Type B pancreatic cell (in vitro differentiated cells): ENCODE measurements at regions not wholly inside any gene's neighbourhood (a gene's known extent, or its start where the extent isn't known, plus 50 kb on each side); places are given as distances from the start of the nearest gene placed in this dataset.

Experiments used
- DNase-seq: peaks from one replicate; pipeline ENCODE4 v3.0.0; 2021; ENCODE audit warnings: mixed read lengths; ENCODE audit not compliant: unreplicated experiment; ENCODE audit errors: extremely low spot score
- H3K27ac Mint-ChIP-seq: 2 replicates; pipeline ENCODE4 v1.8.0; 2021; ENCODE audit warnings: mild to moderate bottlenecking, mixed read lengths
- H3K27me3 Mint-ChIP-seq: 2 replicates; pipeline ENCODE4 v1.8.0; 2021; ENCODE audit warnings: mixed read lengths
- H3K36me3 Mint-ChIP-seq: 2 replicates; pipeline ENCODE4 v1.8.0; 2021; ENCODE audit warnings: mixed read lengths
- H3K4me1 Mint-ChIP-seq: one replicate; pipeline ENCODE4 v1.8.0; 2021; ENCODE audit warnings: mixed read lengths; ENCODE audit not compliant: unreplicated experiment
- H3K4me3 Mint-ChIP-seq: 2 replicates; pipeline ENCODE4 v1.8.0; 2021; ENCODE audit warnings: mild to moderate bottlenecking, mixed read lengths
- H3K9me3 Mint-ChIP-seq: 2 replicates; pipeline ENCODE4 v1.8.0; 2021; ENCODE audit warnings: mixed read lengths
- TF ChIP-seq, protein P1 (sequence below): fragments of 200-600 bp; sonication (generic); conservative IDR thresholded peaks from 2 replicates; pipeline ENCODE4 v1.5.0; 2021; ENCODE audit warnings: antibody characterized with exemption, mild to moderate bottlenecking

- TF ChIP-seq, protein P1, sequence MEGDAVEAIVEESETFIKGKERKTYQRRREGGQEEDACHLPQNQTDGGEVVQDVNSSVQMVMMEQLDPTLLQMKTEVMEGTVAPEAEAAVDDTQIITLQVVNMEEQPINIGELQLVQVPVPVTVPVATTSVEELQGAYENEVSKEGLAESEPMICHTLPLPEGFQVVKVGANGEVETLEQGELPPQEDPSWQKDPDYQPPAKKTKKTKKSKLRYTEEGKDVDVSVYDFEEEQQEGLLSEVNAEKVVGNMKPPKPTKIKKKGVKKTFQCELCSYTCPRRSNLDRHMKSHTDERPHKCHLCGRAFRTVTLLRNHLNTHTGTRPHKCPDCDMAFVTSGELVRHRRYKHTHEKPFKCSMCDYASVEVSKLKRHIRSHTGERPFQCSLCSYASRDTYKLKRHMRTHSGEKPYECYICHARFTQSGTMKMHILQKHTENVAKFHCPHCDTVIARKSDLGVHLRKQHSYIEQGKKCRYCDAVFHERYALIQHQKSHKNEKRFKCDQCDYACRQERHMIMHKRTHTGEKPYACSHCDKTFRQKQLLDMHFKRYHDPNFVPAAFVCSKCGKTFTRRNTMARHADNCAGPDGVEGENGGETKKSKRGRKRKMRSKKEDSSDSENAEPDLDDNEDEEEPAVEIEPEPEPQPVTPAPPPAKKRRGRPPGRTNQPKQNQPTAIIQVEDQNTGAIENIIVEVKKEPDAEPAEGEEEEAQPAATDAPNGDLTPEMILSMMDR = no peak
- Mint-ChIP-seq H3K9me3 (no peaks in the 10 kb centered on the region), H3K4me1 (peaks cover 5% of the 10 kb centered on the region), H3K4me3 (no peak overlapping the region), H3K27me3 (no peaks in the 10 kb centered on the region), H3K27ac (no peak overlapping the region), H3K36me3 (no peaks in the 10 kb centered on the region)
- DNase-seq = no peak
These were observed 213.4 kb downstream of the PLK2 start for GRCh38 chr5:58246461-58246944.

DNA sequence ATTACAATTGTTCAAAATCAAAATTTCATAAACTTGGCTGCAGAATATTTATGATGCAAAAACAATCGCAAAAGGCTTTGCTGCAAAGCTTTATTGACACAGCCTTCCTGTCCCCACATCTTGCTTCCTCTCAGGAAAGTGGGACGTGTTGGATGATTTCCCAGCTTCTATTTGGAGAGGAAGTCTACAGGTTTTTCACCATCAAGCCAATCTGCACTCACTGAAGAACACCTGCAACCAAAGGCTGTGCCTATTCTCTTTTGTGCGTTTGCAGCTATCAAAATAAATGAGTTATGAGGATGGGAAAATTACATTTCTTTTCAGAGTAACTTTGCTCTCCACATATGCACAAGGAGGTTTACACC lies 214.4 kb downstream of the PLK2 start:
- Mint-ChIP-seq H3K4me3 (no peak overlapping the region), H3K27me3 (no peaks in the 10 kb centered on the region), H3K36me3 (no peaks in the 10 kb centered on the region), H3K27ac (no peak overlapping the region), H3K4me1 (peaks cover 5% of the 10 kb centered on the region), H3K9me3 (no peaks in the 10 kb centered on the region)
- TF ChIP-seq, protein P1 = no peak
- DNase-seq = no peak

DNA sequence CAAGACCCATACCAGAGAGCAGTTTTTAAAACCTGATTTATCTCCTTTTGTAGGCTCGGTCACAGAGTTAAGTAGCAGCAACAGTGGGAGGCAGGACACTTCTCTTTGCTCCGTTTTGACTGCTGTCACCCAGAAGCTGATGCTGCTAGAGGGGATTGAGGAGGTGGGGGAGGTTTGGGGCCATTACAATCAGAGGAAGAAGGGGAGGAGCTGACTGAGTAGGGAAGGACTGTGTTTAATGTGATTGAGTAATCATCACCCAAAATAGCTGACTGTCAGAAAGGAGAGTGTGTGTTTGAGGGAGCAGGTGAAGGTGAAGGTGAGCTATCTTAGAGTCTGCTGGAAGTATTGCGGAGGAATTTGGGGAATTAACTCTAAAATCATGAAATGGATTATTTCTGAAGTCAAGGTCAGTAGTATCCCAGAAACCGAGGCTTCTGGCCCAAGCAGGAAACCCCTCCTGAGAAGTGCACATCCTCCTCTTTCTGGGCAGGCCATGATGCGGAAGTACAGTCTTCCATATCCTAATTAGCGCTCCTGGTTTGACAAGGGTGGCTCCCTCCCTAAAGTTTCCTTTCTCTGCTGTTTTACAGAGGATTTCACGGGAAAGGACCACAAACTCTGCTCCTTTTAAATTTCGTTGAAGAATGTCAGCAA lies 214.9 kb downstream of the PLK2 start:
- H3K27ac Mint-ChIP-seq = peak overlapping the region; percentile 4

GRCh38 chr5:58241389-58241788 lies 218.5 kb downstream of the PLK2 start:
- peaks cover 4% of the 10 kb centered on the region for H3K4me1 Mint-ChIP-seq
- H3K27me3 Mint-ChIP-seq = no peaks in the 10 kb centered on the region
- TF ChIP-seq, protein P1 = no peak
- H3K27ac Mint-ChIP-seq = no peak overlapping the region
- H3K36me3 Mint-ChIP-seq = no peaks in the 10 kb centered on the region
- H3K9me3 Mint-ChIP-seq = no peaks in the 10 kb centered on the region
- DNase-seq = no peak
- H3K4me3 Mint-ChIP-seq = no peak overlapping the region

More for the DNA sequence above, 214.9 kb downstream of the PLK2 start:
- Mint-ChIP-seq H3K36me3 (no peaks in the 10 kb centered on the region), H3K4me1 (peaks cover 8% of the 10 kb centered on the region), H3K4me3 (no peak overlapping the region), H3K9me3 (no peaks in the 10 kb centered on the region), H3K27me3 (no peaks in the 10 kb centered on the region)
- DNase-seq = no peak
- TF ChIP-seq, protein P1 = no peak

GRCh38 chr5:58240322-58240721 lies 219.6 kb downstream of the PLK2 start:
- Mint-ChIP-seq H3K9me3 (no peaks in the 10 kb centered on the region), H3K4me3 (no peak overlapping the region), H3K36me3 (no peaks in the 10 kb centered on the region), H3K4me1 (peaks cover 4% of the 10 kb centered on the region), H3K27ac (peak overlapping the region; percentile 77), H3K27me3 (no peaks in the 10 kb centered on the region)
- TF ChIP-seq, protein P1 = no peak
- no peak for DNase-seq
